NCI-H345 (cell line): ENCODE measurements at regions not wholly inside any gene's neighbourhood (a gene's known extent, or its start where the extent isn't known, plus 50 kb on each side); places are given as distances from the start of the nearest gene placed in this dataset.
"Not testable (repeated sequence)": the region's sequence is repeated elsewhere in the genome, so short reads cannot be mapped to it uniquely, and the experiment has no call there.

Experiments used
- DNase-seq: peaks from one replicate; lab custom pipeline; 2025; lab: John Stamatoyannopoulos, UW

GRCh38 chr4:151850791-151851213 lies 90.0 kb upstream of the GATB start:
- no peak for DNase-seq

GRCh38 chr4:151845551-151845950 lies 84.7 kb upstream of the GATB start:
- DNase-seq: not testable (repeated sequence)

GRCh38 chr4:151842430-151843079 lies 81.7 kb upstream of the GATB start:
- no peak for DNase-seq

- no peak for DNase-seq
Measured at GRCh38 chr4:151841107-151841506, 80.3 kb upstream of the GATB start.

GRCh38 chr4:151835467-151835866 lies 74.7 kb upstream of the GATB start:
- DNase-seq: no peak

- DNase-seq: no peak
Measured at GRCh38 chr4:151833174-151833573, 72.4 kb upstream of the GATB start.

- no peak for DNase-seq
Measured at GRCh38 chr4:151831526-151831925, 70.7 kb upstream of the GATB start.

- no peak for DNase-seq
Measured at GRCh38 chr4:151830168-151830567, 69.4 kb upstream of the GATB start.

- DNase-seq: no peak
Measured at GRCh38 chr4:151829309-151829708, 68.5 kb upstream of the GATB start.

GRCh38 chr4:151824656-151825055 lies 63.8 kb upstream of the GATB start:
- DNase-seq: no peak

- no peak for DNase-seq
Measured at GRCh38 chr4:151822331-151822730, 61.5 kb upstream of the GATB start.

- no peak for DNase-seq
Measured at GRCh38 chr4:151820004-151820403, 59.2 kb upstream of the GATB start.

- no peak for DNase-seq
Measured at GRCh38 chr4:151811403-151811802, 50.6 kb upstream of the GATB start.
